Left renal pelvis (tissue), 4 donors: ENCODE measurements at regions not wholly inside any gene's neighbourhood (a gene's known extent, or its start where the extent isn't known, plus 50 kb on each side); places are given as distances from the start of the nearest gene placed in this dataset.

ENCODE experiments used
- DNase-seq, 4 donors: peaks; one replicate each; pipeline ENCODE4 v3.0.0-alpha.2; 2013; ENCODE audit warnings: low read depth in 4 of 4, low spot score in 3 of 4

DNA sequence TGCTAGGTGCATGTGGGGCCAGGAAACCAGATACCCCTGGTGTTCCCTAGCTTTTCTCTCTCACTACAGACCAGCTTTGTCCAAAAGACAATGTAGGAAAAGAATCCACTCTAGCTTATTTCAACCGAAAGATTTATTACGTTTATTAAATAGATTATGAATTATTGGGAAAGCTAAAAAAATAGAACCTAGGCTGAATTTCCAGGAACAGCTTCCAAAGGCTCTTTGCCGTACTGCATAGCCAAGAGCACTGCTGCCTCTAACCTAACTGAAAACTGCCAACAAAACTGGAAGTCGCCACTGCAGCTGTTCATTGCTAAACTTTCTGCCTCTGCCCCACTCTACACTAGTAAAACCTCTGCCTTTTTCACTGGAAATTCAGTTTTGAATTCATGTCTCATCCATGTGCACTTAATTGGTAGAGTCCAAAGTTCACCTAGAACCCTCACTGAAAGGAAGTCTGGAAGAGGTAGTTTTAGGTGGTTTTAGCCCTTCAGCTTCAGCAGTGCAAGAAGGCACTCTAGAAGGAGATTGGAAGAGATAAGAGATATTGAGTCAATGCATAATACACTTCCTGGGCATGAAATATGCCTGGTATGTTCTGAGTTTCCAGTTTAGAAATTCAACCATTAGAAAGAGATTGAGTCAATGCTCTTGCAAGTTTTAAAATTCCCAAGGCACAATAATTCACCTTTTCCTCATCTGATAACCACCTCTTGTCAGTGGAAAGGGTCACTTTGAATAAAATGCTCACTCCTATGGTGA, 927.9 kb downstream of the MAT2B start:
- DNase-seq = no peak

- DNase-seq = peak in 1 of 4 donors; percentile 4
Observed at GRCh38 chr5:164435576-164435975, 930.2 kb downstream of the MAT2B start.

DNA sequence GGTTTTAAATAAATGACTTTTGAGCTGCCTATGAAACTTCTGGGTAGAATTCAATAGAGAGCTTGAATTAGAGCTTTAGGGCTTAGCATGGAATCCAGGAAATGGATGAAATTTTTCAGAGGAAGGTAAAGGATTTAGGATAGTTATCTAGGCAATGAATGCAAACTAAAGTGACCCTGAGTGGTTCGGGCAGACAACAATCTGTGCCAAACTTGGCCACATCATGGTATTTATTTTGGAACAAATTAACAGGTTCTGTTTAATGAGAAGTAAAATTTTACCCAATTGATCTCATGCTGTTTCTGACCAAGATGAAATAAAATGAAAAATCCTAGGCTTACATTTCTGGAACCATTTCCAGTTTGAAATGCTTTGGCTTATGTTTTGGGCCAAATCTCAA, 934.4 kb downstream of the MAT2B start:
- DNase-seq = no peak

GRCh38 chr5:164449460-164449859, 944.0 kb downstream of the MAT2B start:
- no peak for DNase-seq

DNA sequence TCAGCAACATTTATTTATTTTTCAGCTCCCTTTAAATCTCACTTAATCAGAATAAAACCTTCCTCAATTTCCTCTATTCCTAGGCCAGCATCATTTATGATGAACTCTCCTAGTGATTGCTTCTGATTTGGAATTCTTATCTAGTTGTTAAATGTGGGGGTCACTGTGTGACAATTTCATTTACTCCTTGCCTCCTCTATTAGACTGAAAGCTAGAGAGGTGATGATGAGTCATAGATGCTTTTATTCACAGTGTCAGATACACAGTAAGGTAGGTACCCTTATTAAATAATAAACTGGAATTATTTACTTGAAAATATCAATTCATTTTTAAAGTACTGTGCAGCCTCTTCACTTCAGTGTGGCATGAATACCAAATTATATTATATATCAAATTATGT, 960.6 kb downstream of the MAT2B start:
- DNase-seq = no peak

DNA sequence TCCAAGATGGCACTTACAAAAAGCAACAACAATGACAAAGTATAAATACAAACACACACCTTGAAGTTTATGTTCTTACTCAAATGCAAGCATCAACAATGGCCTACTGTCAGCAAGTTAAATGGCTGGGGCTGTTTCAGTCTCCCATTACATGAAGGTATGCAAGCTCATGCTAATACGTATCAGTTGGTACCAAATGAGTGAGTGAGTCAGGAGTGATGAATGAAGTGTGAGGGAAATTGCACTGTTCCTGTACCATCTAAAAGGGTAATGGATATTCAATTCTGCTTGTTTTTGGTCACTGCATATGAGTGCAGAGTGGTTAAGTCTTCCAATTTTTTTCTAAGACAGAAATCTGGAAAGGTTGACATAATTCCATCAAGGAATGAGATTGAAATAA, 964.9 kb downstream of the MAT2B start:
- DNase-seq = no peak

DNA sequence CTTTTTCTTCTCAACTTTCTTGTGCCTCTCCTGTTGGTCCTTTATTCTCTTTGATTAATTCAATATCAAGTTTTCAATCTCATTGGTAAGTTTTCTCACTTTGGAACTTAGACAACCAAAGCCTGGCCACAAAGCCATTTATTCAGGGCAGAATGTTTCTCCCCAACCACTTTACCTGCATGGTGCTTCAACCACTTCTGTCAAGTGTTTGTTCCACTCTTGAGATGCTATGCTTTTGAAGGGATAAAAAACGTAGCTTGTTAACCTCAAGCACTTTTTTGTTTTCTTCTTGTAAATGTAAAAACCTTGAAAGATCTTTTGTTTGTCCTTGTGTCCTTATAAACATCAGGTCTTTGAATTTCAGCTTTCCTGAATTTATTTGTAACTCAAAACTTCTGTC, 966.7 kb downstream of the MAT2B start:
- no peak for DNase-seq

DNA sequence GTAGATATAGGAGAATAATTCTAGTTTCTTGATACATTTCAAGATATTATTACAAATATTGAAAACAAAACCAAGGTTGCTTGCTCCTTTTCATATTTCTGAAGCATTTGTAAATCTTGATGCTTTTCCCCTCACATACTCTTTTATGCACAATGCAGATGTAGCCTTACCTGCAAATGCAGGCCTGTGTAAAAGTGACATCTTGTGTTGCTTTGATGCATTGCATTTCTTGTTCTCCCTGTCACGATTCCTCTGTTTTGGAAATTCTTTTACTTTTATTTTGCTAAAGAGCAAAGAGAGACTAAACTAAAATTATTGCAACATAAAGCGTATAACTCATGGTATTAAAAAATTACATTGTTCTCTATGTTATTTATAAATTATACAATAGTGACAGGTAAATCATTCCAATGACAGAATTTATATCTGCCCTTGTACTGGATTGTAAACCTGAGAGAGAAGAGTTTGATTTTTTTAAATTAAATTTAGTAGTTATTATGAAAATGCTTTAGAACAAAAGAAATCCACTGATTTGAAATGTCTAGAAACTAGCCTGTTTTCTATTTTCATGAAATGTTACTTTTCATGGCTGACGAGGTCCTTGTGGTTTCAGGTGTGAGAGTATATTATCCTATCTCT, 970.0 kb downstream of the MAT2B start:
- no peak for DNase-seq

DNA sequence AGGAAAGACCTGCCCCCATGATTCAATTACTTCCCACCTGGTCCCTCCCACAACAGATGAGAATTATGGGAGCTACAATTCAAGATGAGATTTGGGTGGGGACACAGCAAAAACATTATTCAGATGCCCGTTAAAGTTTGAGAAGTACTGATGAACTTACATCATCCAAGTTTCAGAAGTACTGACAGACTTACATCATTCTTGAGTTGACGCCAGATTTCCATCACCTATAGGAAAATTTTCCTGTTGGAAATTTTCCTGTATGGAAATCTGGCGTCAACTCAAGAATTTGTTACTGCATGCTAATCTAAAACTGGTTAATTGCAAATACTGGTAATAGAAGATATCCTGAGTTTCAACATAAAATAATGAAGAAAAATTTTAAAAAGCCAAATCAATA, 975.9 kb downstream of the MAT2B start:
- no peak for DNase-seq

DNA sequence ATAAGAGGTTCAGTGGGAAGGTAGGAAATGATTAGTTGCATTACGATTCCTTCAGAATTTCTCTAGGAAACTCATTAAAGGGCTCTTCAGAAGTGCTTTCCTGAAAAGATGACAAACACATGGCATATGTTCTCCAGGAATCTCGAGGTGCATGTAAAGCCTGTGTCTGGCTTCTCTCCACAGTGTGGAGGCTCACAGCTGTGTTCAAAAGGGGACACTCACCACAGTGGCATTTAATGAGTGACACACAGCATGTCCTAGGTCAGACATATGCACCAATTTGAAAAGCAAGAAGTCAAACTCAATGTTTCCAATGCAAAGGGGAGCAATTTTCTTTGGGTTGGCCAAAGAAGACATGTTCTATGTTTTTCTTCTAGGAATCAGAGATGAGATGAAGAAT, 976.9 kb downstream of the MAT2B start:
- DNase-seq = no peak

DNA sequence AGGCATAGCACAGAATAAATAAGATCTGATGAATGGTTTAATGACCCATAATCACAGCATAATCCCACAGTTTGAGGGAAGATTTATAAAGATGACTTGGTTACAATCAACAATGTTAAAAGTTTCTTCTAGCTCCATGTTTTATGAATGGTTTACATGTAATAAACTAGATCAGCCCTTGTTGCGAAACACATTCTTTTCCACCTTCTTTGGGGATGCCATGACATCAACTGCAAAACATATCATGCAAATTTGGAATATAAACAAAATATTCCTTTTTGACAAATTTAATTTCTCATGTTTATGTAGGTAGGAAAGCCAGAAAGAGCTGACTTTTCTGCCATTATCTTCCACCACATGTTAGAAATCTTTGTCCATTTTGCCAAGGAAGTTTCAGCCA, 979.5 kb downstream of the MAT2B start:
- no peak for DNase-seq

DNA sequence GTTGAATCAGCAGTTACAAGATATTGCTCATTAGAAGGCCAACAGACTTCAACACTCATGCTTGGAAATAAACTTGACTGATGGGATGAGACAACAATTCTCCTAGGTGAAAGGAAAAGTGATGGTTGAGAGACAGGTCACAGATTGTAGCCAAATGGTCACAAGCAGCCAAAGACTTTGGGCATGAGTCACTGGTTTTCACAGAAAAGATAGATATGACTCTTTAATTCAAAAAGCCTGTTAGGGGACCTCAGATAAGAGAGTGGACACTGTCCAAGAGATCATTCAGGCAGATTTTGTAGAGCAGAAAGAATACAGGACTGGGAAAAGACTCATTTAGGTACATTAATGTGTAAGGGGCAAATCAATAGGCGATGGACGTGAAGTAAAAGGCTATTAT, 982.5 kb downstream of the MAT2B start:
- no peak for DNase-seq

- DNase-seq = peak in 1 of 4 donors; percentile 11
Observed at GRCh38 chr5:164497311-164498064, 992.1 kb downstream of the MAT2B start.

DNA sequence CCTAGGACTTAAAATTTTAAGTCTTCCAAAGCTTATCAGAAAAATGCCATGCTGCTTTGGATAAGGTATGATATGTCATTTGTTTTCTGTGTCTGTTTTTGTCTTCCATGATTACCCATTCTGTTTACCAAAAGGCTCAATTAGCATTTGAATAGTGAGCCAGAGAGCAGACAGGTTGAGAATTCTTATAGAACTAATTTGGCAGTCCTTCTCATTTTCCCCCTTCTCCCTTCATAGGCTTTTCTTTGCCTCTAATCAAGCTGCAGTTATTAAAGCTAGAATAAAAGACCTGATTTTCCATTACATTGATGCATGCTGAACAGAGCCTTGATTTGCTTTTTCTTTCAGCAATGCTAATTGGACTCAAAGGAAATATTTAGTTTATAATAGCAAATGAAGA, 993.0 kb downstream of the MAT2B start:
- no peak for DNase-seq

DNA sequence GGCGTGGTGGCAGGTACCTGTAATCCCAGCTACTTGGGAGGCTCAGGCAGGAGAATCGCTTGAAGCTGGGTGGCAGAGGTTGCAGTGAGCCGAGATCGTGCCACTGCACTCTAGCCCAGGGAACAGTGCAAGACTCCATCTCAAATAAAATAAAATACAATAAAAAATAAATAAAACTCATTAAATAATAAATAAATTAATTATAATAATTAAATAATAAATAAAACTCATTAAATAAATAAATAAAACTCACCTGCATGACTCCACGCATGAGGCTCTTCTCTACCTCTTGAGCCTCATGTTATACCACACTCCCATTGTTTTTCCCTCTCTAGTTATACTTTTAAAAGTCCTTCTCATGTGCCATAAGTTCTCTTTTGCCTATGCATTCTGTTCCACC, 995.4 kb downstream of the MAT2B start:
- no peak for DNase-seq

DNA sequence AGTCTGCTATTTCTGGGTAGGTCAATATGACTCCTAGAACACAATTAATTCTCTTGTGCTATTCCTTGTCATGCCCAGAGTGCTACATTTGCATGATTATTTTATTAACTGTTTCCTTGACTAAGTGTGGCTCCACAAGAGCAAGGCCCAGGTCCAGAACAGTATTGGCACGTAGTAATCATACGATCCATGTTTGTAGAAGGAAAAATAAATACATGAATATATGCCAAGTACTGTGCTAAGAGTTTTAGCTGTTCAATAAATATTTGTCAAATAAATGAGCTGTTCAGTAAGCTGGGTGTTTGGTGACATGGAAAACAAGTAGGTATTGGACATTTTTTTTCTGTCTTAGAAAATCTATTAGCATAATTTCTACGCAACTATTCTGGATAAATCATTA, 995.9 kb downstream of the MAT2B start:
- DNase-seq = no peak

DNA sequence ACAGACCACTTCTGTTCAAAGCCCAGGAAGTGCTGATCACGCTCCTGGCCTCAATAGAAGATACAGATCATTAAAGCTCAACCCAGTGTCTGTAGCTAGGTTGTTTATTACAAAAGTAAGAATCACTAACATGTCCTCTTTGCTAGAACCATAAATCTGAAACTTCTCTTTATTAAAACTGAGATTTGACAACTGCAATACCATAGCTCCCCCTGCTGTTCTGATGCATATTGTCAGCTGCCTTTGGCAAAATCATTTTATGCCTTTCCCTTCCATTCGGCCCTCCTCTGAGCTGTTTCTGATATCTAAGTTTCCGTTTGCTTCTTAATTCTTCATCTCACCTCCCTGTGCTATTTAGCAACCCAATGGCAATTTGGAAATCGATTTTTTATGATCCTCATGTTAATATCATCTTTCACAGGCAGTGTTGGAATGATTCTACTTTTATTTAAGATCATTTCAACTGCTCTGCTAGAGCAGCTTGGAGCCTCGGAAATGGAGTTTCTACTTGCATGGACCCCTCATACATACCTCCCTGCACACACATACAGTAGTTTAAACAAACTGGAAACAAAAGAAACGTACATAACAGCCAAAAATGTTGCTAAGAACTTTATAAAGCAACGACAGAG, 998.8 kb downstream of the MAT2B start:
- peak; percentile 40 to 45 (median 43) for DNase-seq

DNA sequence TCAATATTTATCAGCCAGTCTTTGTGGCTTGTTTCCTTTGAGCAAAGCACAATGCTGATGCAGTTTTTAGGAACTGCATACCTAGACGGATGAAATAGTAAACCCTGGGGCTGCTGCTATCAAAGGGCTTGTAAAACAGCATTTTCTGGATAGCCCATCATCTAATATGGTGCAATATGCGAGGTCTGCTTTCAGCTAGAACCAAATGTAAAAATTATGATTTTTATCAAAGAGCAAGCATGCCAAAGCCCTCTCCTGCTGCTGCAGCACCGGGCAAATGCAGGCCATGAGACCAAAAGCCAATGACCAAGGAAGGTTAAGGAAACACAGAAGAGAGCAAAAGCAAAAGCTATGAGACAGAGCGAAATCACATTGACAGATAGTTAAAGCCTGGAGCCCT, 1000.4 kb downstream of the MAT2B start:
- no peak for DNase-seq

GRCh38 chr5:164518067-164518740, 1012.8 kb downstream of the MAT2B start:
- no peak for DNase-seq

- no peak for DNase-seq
Observed at GRCh38 chr5:164518741-164519080, 1013.3 kb downstream of the MAT2B start.
